GM19397 (cell line): ENCODE measurements at regions not wholly inside any gene's neighbourhood (a gene's known extent, or its start where the extent isn't known, plus 50 kb on each side); places are given as distances from the start of the nearest gene placed in this dataset.

Source experiments
- ATAC-seq: cut with Tn5 transposase; IDR thresholded peaks from one replicate; pipeline ENCODE4 v1.9.1; 2021; ENCODE audit warnings: mild to moderate bottlenecking, moderate library complexity; ENCODE audit not compliant: unreplicated experiment

GRCh38 chr22:47997612-47998011 is 1235.2 kb downstream of the TBC1D22A start:
- ATAC-seq, result no peak

GRCh38 chr22:47997052-47997590 is 1234.7 kb downstream of the TBC1D22A start:
- ATAC-seq, result no peak

- no peak for ATAC-seq
These were observed 1234.0 kb downstream of the TBC1D22A start for GRCh38 chr22:47996446-47996857.

GRCh38 chr22:47995718-47996117 is 1233.3 kb downstream of the TBC1D22A start:
- ATAC-seq, result no peak

GRCh38 chr22:47995264-47995627 is 1232.8 kb downstream of the TBC1D22A start:
- no peak for ATAC-seq

GRCh38 chr22:47994601-47995263 is 1232.3 kb downstream of the TBC1D22A start:
- no peak for ATAC-seq

- ATAC-seq, result no peak
These were observed 1231.6 kb downstream of the TBC1D22A start for GRCh38 chr22:47994045-47994444.

GRCh38 chr22:47990481-47990880 is 1228.0 kb downstream of the TBC1D22A start:
- no peak for ATAC-seq

GRCh38 chr22:47987885-47988515 is 1225.5 kb downstream of the TBC1D22A start:
- no peak for ATAC-seq

- ATAC-seq, result no peak
These were observed 1213.8 kb downstream of the TBC1D22A start for GRCh38 chr22:47976219-47976618.

GRCh38 chr22:47967831-47968230 is 1205.4 kb downstream of the TBC1D22A start:
- ATAC-seq, result no peak

- ATAC-seq, result no peak
These were observed 1203.9 kb downstream of the TBC1D22A start for GRCh38 chr22:47966316-47966715.

GRCh38 chr22:47965896-47966295 is 1203.4 kb downstream of the TBC1D22A start:
- no peak for ATAC-seq

GRCh38 chr22:47965066-47965465 is 1202.6 kb downstream of the TBC1D22A start:
- ATAC-seq, result no peak

GRCh38 chr22:47963660-47964059 is 1201.2 kb downstream of the TBC1D22A start:
- ATAC-seq, result no peak

- no peak for ATAC-seq
These were observed 1195.2 kb downstream of the TBC1D22A start for GRCh38 chr22:47957649-47958048.

- no peak for ATAC-seq
These were observed 1191.7 kb downstream of the TBC1D22A start for GRCh38 chr22:47954107-47954506.

- ATAC-seq, result no peak
These were observed 1182.5 kb downstream of the TBC1D22A start for GRCh38 chr22:47944941-47945340.

GRCh38 chr22:47943729-47944700 is 1181.6 kb downstream of the TBC1D22A start:
- no peak for ATAC-seq

GRCh38 chr22:47940211-47940610 is 1177.8 kb downstream of the TBC1D22A start:
- ATAC-seq, result no peak

- ATAC-seq, result no peak
These were observed 1171.4 kb downstream of the TBC1D22A start for GRCh38 chr22:47933891-47934290.
